GM12872 (cell line): ENCODE measurements at regions not wholly inside any gene's neighbourhood (a gene's known extent, or its start where the extent isn't known, plus 50 kb on each side); places are given as distances from the start of the nearest gene placed in this dataset.

ENCODE experiments used
- CTCF ChIP-seq: IDR thresholded peaks from 3 replicates; pipeline ENCODE4 v1.5.1; 2011; ENCODE audit warnings: low read depth, mild to moderate bottlenecking, low read length, moderate library complexity; ENCODE audit not compliant: insufficient read depth

- TF ChIP-seq CTCF = no peak
Observed at GRCh38 chr11:109147726-109148125, 274.3 kb upstream of the C11orf87 start.

GRCh38 chr11:109148669-109149068, 273.3 kb upstream of the C11orf87 start:
- TF ChIP-seq CTCF = no peak

GRCh38 chr11:109150581-109150980, 271.4 kb upstream of the C11orf87 start:
- no peak for TF ChIP-seq CTCF

- no peak for TF ChIP-seq CTCF
Observed at GRCh38 chr11:109153836-109154235, 268.2 kb upstream of the C11orf87 start.

GRCh38 chr11:109155291-109155690, 266.7 kb upstream of the C11orf87 start:
- TF ChIP-seq CTCF = no peak

- no peak for TF ChIP-seq CTCF
Observed at GRCh38 chr11:109165035-109165434, 257.0 kb upstream of the C11orf87 start.

GRCh38 chr11:109166441-109166840, 255.5 kb upstream of the C11orf87 start:
- TF ChIP-seq CTCF = no peak

- no peak for TF ChIP-seq CTCF
Observed at GRCh38 chr11:109173504-109173903, 248.5 kb upstream of the C11orf87 start.
